Skeletal muscle satellite cell (primary cell): ENCODE measurements at regions not wholly inside any gene's neighbourhood (a gene's known extent, or its start where the extent isn't known, plus 50 kb on each side); places are given as distances from the start of the nearest gene placed in this dataset.

ENCODE experiments used
- H3K27me3 ChIP-seq: 2 replicates; pipeline ENCODE4 v1.7.0; 2013; ENCODE audit warnings: low read length; ENCODE audit not compliant: control insufficient read depth, insufficient read depth
- H3K36me3 ChIP-seq: 2 replicates; pipeline ENCODE4 v1.7.0; 2013; ENCODE audit warnings: mild to moderate bottlenecking, control low read depth, low read length; ENCODE audit not compliant: insufficient read depth
- H3K4me1 ChIP-seq: 2 replicates; pipeline ENCODE4 v1.7.0; 2013; ENCODE audit warnings: low read length; ENCODE audit not compliant: control insufficient read depth, insufficient read depth
- H3K4me2 ChIP-seq: 2 replicates; pipeline ENCODE4 v1.7.0; 2013; ENCODE audit warnings: mild to moderate bottlenecking, low read length
- H3K4me3 ChIP-seq: 2 replicates; pipeline ENCODE4 v1.7.0; 2013; ENCODE audit warnings: low read length
- H3K9ac ChIP-seq: 2 replicates; pipeline ENCODE4 v1.7.0; 2013; ENCODE audit warnings: mild to moderate bottlenecking, low read depth, low read length, moderate library complexity
- H3K9me3 ChIP-seq: replicated peaks from 2 replicates; pipeline ENCODE4 v1.7.0; 2013; ENCODE audit warnings: mild to moderate bottlenecking, control low read depth, low read length

DNA sequence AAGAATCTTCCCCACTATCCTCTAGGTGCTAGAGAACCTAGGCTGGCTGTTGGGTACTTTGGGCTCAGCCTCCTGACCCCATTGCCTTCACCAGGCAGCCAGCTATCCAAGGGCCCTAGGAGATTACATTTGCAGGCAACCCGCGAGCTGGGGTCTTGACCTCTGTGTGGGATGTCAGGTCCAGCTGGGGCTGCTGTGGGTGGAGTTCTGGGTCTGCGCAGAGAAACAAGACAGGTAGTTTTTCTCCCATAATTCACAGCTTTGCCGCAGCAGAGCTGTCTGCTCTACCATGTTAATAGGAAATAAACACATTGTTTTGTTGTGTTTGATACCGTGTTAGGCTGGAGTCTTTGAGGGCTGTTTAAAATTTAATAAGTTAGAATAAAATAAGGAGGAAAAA is 142.8 kb upstream of the PLET1 start:
- Histone ChIP-seq H3K27me3 (peaks cover 10% of the 10 kb centered on the region), H3K4me1 (peaks cover 8% of the 10 kb centered on the region), H3K9ac (no peak overlapping the region), H3K4me2 (no peak overlapping the region), H3K9me3 (no peaks in the 10 kb centered on the region), H3K4me3 (no peak overlapping the region), H3K36me3 (no peaks in the 10 kb centered on the region)

DNA sequence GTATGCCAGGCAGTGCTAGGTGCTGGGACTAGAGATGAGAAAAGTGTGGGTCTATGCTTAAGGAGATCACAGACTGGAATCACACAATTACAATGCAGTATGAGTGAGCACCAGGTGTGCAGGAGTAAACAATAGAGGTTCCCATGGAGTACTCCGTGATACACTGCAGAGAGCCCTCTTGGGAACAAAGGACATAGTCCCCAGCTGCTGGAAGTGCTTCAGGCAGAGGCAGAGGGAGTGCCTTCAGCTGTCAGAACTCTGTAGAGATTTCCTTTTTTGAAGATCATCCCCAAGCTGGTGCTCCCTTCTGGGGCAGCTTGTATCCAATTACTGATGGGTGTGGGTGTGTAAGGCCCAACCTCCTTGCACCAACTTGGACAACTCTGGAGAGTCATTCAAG is 143.5 kb upstream of the PLET1 start:
- Histone ChIP-seq H3K9ac (no peak overlapping the region), H3K4me2 (no peak overlapping the region), H3K9me3 (no peaks in the 10 kb centered on the region), H3K4me1 (peaks cover 8% of the 10 kb centered on the region), H3K36me3 (no peaks in the 10 kb centered on the region), H3K4me3 (no peak overlapping the region), H3K27me3 (peaks cover 17% of the 10 kb centered on the region)

DNA sequence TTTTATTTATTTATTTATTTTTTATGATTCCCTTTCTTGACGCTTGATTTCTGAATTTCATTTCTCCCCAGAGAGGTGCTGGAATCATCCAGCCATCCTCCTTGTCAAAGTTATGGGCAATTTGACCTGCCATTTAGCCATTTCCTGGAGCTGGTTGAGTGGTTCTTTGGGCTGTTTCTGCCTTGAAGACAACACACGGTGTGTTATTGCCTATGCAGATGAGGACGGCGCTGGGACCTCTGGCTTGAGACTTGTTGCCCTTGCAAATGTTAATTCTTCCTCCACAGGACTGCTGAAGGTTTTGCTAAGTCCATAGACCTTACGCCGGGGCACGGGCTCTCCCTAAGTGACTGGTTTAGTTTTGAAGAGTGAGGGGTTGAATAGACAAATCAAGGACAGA is 147.9 kb upstream of the PLET1 start:
- Histone ChIP-seq H3K9ac (no peak overlapping the region), H3K27me3 (peaks cover 25% of the 10 kb centered on the region), H3K9me3 (no peaks in the 10 kb centered on the region), H3K4me3 (no peak overlapping the region), H3K4me2 (no peak overlapping the region), H3K4me1 (no peaks in the 10 kb centered on the region), H3K36me3 (no peaks in the 10 kb centered on the region)

- H3K4me3 ChIP-seq = no peak overlapping the region
- H3K36me3 ChIP-seq = no peaks in the 10 kb centered on the region
- H3K9me3 ChIP-seq = no peaks in the 10 kb centered on the region
- no peak overlapping the region for H3K9ac ChIP-seq
- H3K27me3 ChIP-seq = peaks cover 30% of the 10 kb centered on the region
- no peaks in the 10 kb centered on the region for H3K4me1 ChIP-seq
- no peak overlapping the region for H3K4me2 ChIP-seq
These were observed 149.7 kb upstream of the PLET1 start for GRCh38 chr11:112410325-112410724.

DNA sequence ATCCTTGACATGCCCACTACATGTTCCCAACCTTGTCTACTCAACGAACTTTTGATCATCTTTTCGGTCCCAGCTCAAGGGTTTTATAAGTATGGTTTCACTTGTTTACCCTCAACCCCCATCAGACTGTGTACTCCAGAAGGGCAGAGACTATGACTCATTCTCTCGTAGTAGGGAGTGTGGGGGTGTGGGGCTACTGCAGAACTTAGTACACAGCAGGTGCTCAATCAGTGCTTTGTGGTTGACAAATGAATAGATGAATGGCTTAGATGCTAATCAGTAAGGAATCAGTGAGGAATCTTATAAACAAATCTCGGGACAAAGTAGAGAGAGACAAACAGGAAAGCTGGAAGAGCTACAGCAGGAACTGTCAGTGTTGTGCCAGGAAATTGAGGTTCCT is 151.7 kb upstream of the PLET1 start:
- no peaks in the 10 kb centered on the region for H3K4me1 ChIP-seq
- no peak overlapping the region for H3K4me2 ChIP-seq
- no peak overlapping the region for H3K4me3 ChIP-seq
- no peak overlapping the region for H3K9ac ChIP-seq
- H3K9me3 ChIP-seq = no peaks in the 10 kb centered on the region
- no peaks in the 10 kb centered on the region for H3K36me3 ChIP-seq
- peaks cover 45% of the 10 kb centered on the region for H3K27me3 ChIP-seq

GRCh38 chr11:112417339-112417738 is 156.7 kb upstream of the PLET1 start:
- Histone ChIP-seq H3K9ac (no peak overlapping the region), H3K4me1 (no peaks in the 10 kb centered on the region), H3K36me3 (no peaks in the 10 kb centered on the region), H3K4me3 (no peak overlapping the region), H3K4me2 (no peak overlapping the region), H3K9me3 (no peaks in the 10 kb centered on the region), H3K27me3 (peaks cover 43% of the 10 kb centered on the region)

GRCh38 chr11:112418438-112418837 is 157.8 kb upstream of the PLET1 start:
- Histone ChIP-seq H3K36me3 (no peaks in the 10 kb centered on the region), H3K4me2 (no peak overlapping the region), H3K4me1 (no peaks in the 10 kb centered on the region), H3K27me3 (peaks cover 46% of the 10 kb centered on the region), H3K9me3 (no peaks in the 10 kb centered on the region), H3K4me3 (no peak overlapping the region), H3K9ac (no peak overlapping the region)

DNA sequence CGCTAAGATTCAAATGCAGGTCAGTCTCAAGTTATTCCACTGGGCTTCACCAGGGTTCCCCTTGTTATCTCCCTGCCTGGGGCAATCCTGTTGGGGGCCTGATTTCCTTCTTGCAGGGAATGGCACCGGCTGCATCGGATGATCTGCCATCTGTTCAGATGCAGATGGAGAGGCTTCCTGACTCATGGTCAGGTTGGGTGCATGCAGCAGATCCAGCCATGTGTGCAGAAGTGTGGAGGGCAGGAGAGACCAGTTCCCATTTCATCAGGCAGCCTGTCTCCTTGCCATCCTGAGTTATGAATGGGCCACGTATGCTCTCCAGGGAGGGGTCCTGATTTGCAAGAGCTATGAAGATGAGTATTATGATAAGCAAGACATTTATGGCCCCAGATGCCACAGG is 161.2 kb upstream of the PLET1 start:
- H3K9ac ChIP-seq = no peak overlapping the region
- H3K4me2 ChIP-seq = no peak overlapping the region

GRCh38 chr11:112425121-112425520 is 164.5 kb upstream of the PLET1 start:
- Histone ChIP-seq H3K36me3 (no peaks in the 10 kb centered on the region), H3K4me3 (no peak overlapping the region), H3K4me2 (no peak overlapping the region), H3K4me1 (no peaks in the 10 kb centered on the region), H3K9ac (no peak overlapping the region), H3K27me3 (peaks cover 7% of the 10 kb centered on the region), H3K9me3 (no peaks in the 10 kb centered on the region)

More for the DNA sequence above, 161.2 kb upstream of the PLET1 start:
- Histone ChIP-seq H3K27me3 (peaks cover 28% of the 10 kb centered on the region), H3K9me3 (no peaks in the 10 kb centered on the region), H3K4me1 (no peaks in the 10 kb centered on the region), H3K36me3 (no peaks in the 10 kb centered on the region), H3K4me3 (no peak overlapping the region)

- no peak overlapping the region for H3K4me3 ChIP-seq
- H3K4me1 ChIP-seq = no peaks in the 10 kb centered on the region
- H3K4me2 ChIP-seq = no peak overlapping the region
- H3K36me3 ChIP-seq = no peaks in the 10 kb centered on the region
- no peak overlapping the region for H3K9ac ChIP-seq
- peaks cover 2% of the 10 kb centered on the region for H3K27me3 ChIP-seq
- no peaks in the 10 kb centered on the region for H3K9me3 ChIP-seq
These were observed 176.4 kb upstream of the PLET1 start for GRCh38 chr11:112437096-112437495.

DNA sequence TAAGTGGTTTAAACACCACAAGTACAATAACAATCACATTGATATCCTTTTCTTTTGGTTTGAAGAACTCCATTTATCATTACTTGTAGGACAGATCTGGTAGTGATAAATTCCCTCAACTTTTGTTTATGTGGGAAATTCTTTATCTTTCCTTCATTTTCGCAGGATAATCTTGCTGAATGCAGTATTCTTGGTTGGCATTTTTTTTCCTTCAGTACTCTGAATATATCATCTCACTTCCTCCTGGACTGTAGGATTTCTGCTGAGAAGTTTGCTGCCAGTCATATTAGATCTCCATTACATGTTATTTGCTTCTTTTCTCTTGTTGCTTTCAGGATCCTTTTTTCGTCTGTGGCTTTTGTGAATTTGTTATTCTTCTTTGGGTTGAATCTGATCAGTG is 179.0 kb upstream of the PLET1 start:
- no peaks in the 10 kb centered on the region for H3K36me3 ChIP-seq
- H3K4me1 ChIP-seq = no peaks in the 10 kb centered on the region
- H3K9me3 ChIP-seq = no peaks in the 10 kb centered on the region
- H3K4me2 ChIP-seq = no peak overlapping the region
- H3K27me3 ChIP-seq = peaks cover 2% of the 10 kb centered on the region
- no peak overlapping the region for H3K9ac ChIP-seq
- H3K4me3 ChIP-seq = no peak overlapping the region

- Histone ChIP-seq H3K4me1 (no peaks in the 10 kb centered on the region), H3K4me2 (no peak overlapping the region), H3K9me3 (no peaks in the 10 kb centered on the region), H3K4me3 (no peak overlapping the region), H3K36me3 (no peaks in the 10 kb centered on the region), H3K9ac (no peak overlapping the region), H3K27me3 (peaks cover 2% of the 10 kb centered on the region)
These were observed 179.9 kb upstream of the PLET1 start for GRCh38 chr11:112440518-112440917.
